IMR-90 (cell line): ENCODE measurements at regions not wholly inside any gene's neighbourhood (a gene's known extent, or its start where the extent isn't known, plus 50 kb on each side); places are given as distances from the start of the nearest gene placed in this dataset.

Experiments
- ATAC-seq: fragments of 200-7000 bp; cut with Tn5 transposase; 2 replicates; pipeline ENCODE4 v1.9.1; 2020; ENCODE audit warnings: low read depth, mild to moderate bottlenecking, moderate library complexity
- BruUV-seq: library from RNA; stranded (reverse); fragments of 400-500 nt; replicated peaks from 2 replicates; lab custom pipeline; 2021; lab: Mats Ljungman, UMichigan
- CTCF ChIA-PET: fragments of 300-600 bp; formaldehyde crosslinking; extraction: SDS; loops from one replicate; lab custom pipeline; 2021; ENCODE audit warnings: antibody characterized with exemption; lab: Yijun Ruan, JAX
- POLR2A ChIA-PET: fragments of 300-600 bp; sonication (Branson Sonifier 250); formaldehyde crosslinking; loops from one replicate; lab custom pipeline; 2022; ENCODE audit warnings: antibody characterized with exemption; ENCODE audit not compliant: unreplicated experiment; lab: Charles Lee
- DNase-seq: peaks from one replicate; pipeline ENCODE4 v3.0.0; 2013
- H2AFZ ChIP-seq: replicated peaks from 2 replicates; pipeline ENCODE3; 2013; ENCODE audit warnings: low read length, mild to moderate bottlenecking; ENCODE audit not compliant: poor library complexity
- H2AK5ac ChIP-seq: 2 replicates; pipeline ENCODE4 v1.6.1; 2013; ENCODE audit warnings: low read depth, low read length, inconsistent platforms
- H2AK9ac ChIP-seq: replicated peaks from 2 replicates; pipeline ENCODE3; 2013; ENCODE audit warnings: mild to moderate bottlenecking, low read depth, low read length, moderate library complexity; ENCODE audit not compliant: poor library complexity
- H2BK120ac ChIP-seq: 2 replicates; pipeline ENCODE4 v1.6.1; 2013; ENCODE audit warnings: low read depth, low read length, inconsistent platforms
- H2BK15ac ChIP-seq: 3 replicates; pipeline ENCODE4 v1.6.1; 2013; ENCODE audit warnings: low read depth, low read length, inconsistent platforms
- H2BK20ac ChIP-seq: 2 replicates; pipeline ENCODE4 v1.6.1; 2013; ENCODE audit warnings: low read depth, mild to moderate bottlenecking, inconsistent platforms, low read length, moderate library complexity
- H2BK5ac ChIP-seq: 2 replicates; pipeline ENCODE4 v1.6.1; 2013; ENCODE audit warnings: mild to moderate bottlenecking, low read depth, low read length, inconsistent platforms; ENCODE audit not compliant: poor library complexity, severe bottlenecking
- H3K14ac ChIP-seq: replicated peaks from 2 replicates; pipeline ENCODE4 v1.6.1; 2013; ENCODE audit warnings: low read depth, low read length, inconsistent platforms
- H3K18ac ChIP-seq: 2 replicates; pipeline ENCODE4 v1.6.1; 2013; ENCODE audit warnings: low read depth, low read length, control low read depth
- H3K23ac ChIP-seq: 2 replicates; pipeline ENCODE4 v1.6.1; 2013; ENCODE audit warnings: low read depth, low read length, inconsistent platforms
- H3K27ac ChIP-seq: 2 replicates; pipeline ENCODE4 v1.5.1; 2013; ENCODE audit warnings: mild to moderate bottlenecking, control low read depth, low read length; ENCODE audit not compliant: insufficient read depth
- H3K27me3 ChIP-seq: 2 replicates; pipeline ENCODE4 v1.6.1; 2013; ENCODE audit warnings: low read length; ENCODE audit not compliant: control insufficient read depth, insufficient read depth
- H3K36me3 ChIP-seq: 2 replicates; pipeline ENCODE4 v1.6.1; 2013; ENCODE audit warnings: low read length, mixed read lengths; ENCODE audit not compliant: control insufficient read depth, insufficient read depth
- H3K4ac ChIP-seq: 2 replicates; pipeline ENCODE4 v1.6.1; 2013; ENCODE audit warnings: low read depth, low read length, inconsistent platforms
- H3K4me1 ChIP-seq: 2 replicates; pipeline ENCODE4 v1.6.1; 2013; ENCODE audit warnings: low read length, mixed read lengths; ENCODE audit not compliant: control insufficient read depth, insufficient read depth
- H3K4me2 ChIP-seq: 2 replicates; pipeline ENCODE4 v1.6.1; 2013; ENCODE audit warnings: low read depth, mild to moderate bottlenecking, control low read depth, low read length, moderate library complexity
- H3K4me3 ChIP-seq: 2 replicates; pipeline ENCODE4 v1.5.1; 2013; ENCODE audit warnings: low read depth, mild to moderate bottlenecking, control low read depth, low read length, moderate library complexity; ENCODE audit not compliant: insufficient read depth
- H3K56ac ChIP-seq: 2 replicates; pipeline ENCODE4 v1.6.1; 2013; ENCODE audit warnings: low read length, inconsistent platforms; ENCODE audit not compliant: insufficient read depth; ENCODE audit errors: extremely low read depth
- H3K79me1 ChIP-seq, 2 experiments: 2 replicates each; pipeline ENCODE4 v1.6.1; 2013; ENCODE audit warnings: low read length in 2 of 2, inconsistent platforms in 1 of 2, low read depth in 1 of 2
- H3K9ac ChIP-seq: 2 replicates; pipeline ENCODE4 v1.6.1; 2013; ENCODE audit warnings: low read depth, low read length, control low read depth
- H3K9me1 ChIP-seq: 2 replicates; pipeline ENCODE4 v1.6.1; 2013; ENCODE audit warnings: low read length, inconsistent platforms; ENCODE audit not compliant: insufficient read depth
- H3K9me3 ChIP-seq: 2 replicates; pipeline ENCODE4 v1.6.1; 2013; ENCODE audit warnings: low read length; ENCODE audit not compliant: control insufficient read depth, insufficient read depth
- H4K20me1 ChIP-seq: 2 replicates; pipeline ENCODE4 v1.6.1; 2013; ENCODE audit warnings: low read length, inconsistent platforms; ENCODE audit not compliant: insufficient read depth
- H4K5ac ChIP-seq: 2 replicates; pipeline ENCODE4 v1.6.1; 2013; ENCODE audit warnings: mild to moderate bottlenecking, low read depth, low read length, control low read depth
- H4K8ac ChIP-seq, 2 experiments: 2 replicates each; pipeline ENCODE4 v1.6.1; 2013; ENCODE audit warnings: low read depth in 2 of 2, low read length in 2 of 2, control low read depth in 1 of 2, inconsistent platforms in 1 of 2
- H4K91ac ChIP-seq: 2 replicates; pipeline ENCODE4 v1.6.1; 2013; ENCODE audit warnings: low read depth, low read length, inconsistent platforms; ENCODE audit not compliant: insufficient read depth
- CHD1 ChIP-seq: IDR thresholded peaks from 2 replicates; pipeline ENCODE4 v1.6.1; 2012; ENCODE audit warnings: low read depth, low read length, improper control_type of control experiment
- ELK1 ChIP-seq: fragments of 150-350 bp; IDR thresholded peaks from 2 replicates; pipeline ENCODE4 v1.6.1; 2016; ENCODE audit warnings: low read depth, mild to moderate bottlenecking, low read length, moderate library complexity, borderline replicate concordance
- FOS ChIP-seq: fragments of 150-350 bp; IDR thresholded peaks from 2 replicates; pipeline ENCODE4 v1.6.1; 2016; ENCODE audit warnings: low read depth, low read length
- MAFK ChIP-seq: IDR thresholded peaks from 2 replicates; pipeline ENCODE4 v1.6.1; 2012; ENCODE audit warnings: low read depth, low read length, improper control_type of control experiment
- MAZ ChIP-seq: IDR thresholded peaks from 2 replicates; pipeline ENCODE4 v1.6.1; 2012; ENCODE audit warnings: low read depth, mild to moderate bottlenecking, low read length, improper control_type of control experiment, moderate library complexity, borderline replicate concordance
- MXI1 ChIP-seq: IDR thresholded peaks from 2 replicates; pipeline ENCODE4 v1.6.1; 2012; ENCODE audit warnings: low read depth, mild to moderate bottlenecking, low read length, moderate library complexity, borderline replicate concordance
- NFE2L2 ChIP-seq: fragments of 150-350 bp; IDR thresholded peaks from 2 replicates; pipeline ENCODE4 v1.6.1; 2016; ENCODE audit warnings: low read depth, mild to moderate bottlenecking, low read length
- POLR2A ChIP-seq: IDR thresholded peaks from 2 replicates; pipeline ENCODE4 v1.6.1; 2012; ENCODE audit warnings: mild to moderate bottlenecking, low read depth, low read length
- RAD21 ChIP-seq: IDR thresholded peaks from 2 replicates; pipeline ENCODE4 v1.6.1; 2012; ENCODE audit warnings: low read length, improper control_type of control experiment
- RCOR1 ChIP-seq: IDR thresholded peaks from 2 replicates; pipeline ENCODE4 v1.6.1; 2012; ENCODE audit warnings: mild to moderate bottlenecking, low read length, improper control_type of control experiment; ENCODE audit not compliant: insufficient replicate concordance
- SMC3 ChIP-seq: fragments of 150-350 bp; IDR thresholded peaks from 2 replicates; pipeline ENCODE4 v1.6.1; 2016; ENCODE audit warnings: low read depth, mild to moderate bottlenecking, antibody characterized with exemption, low read length, moderate library complexity
- WGBS, 2 experiments: methylation state at CpG; one replicate each; pipeline versions ENCODE4 v1.1.5 to v1.1.7; 2013; ENCODE audit warnings: missing lambda C conversion rate in 2 of 2; ENCODE audit not compliant: insufficient read length in 1 of 2; ENCODE audit errors: extremely low coverage in 2 of 2; 5-methylcytosine and 5-hydroxymethylcytosine counted together
- dilution Hi-C: fragments of 300-500 bp; cut with HindIII; formaldehyde crosslinking; loops from one replicate; pipeline ENCODE4 v1.14.3; 2018; ENCODE audit warnings: low sequenced_read_pairs; ENCODE audit not compliant: unreplicated experiment
- in situ Hi-C: fragments of 300-500 bp; cut with MboI; formaldehyde crosslinking; loops from 3 replicates; pipeline ENCODE4 v1.14.3; 2019; ENCODE audit warnings: low sequenced_read_pairs, inconsistent platforms, mixed read lengths
- intact Hi-C: fragments of 100-400 bp; cut with micrococcal nuclease; formaldehyde crosslinking; loops from 2 replicates; pipeline ENCODE4 v1.10.0; 2022

- Histone ChIP-seq H3K9ac (no peak overlapping the region), H3K18ac (no peak overlapping the region), H3K27ac (no peak overlapping the region), H2BK120ac (no peak overlapping the region), H4K8ac (no peak overlapping the region), H3K4me3 (no peak overlapping the region), H3K79me1 (peaks cover 0 to 7% of the 10 kb centered on the region in 2 experiments; a peak in 2 of 4 replicates), H2BK5ac (no peak overlapping the region), H3K23ac (no peak overlapping the region), H3K9me1 (peaks cover 18% of the 10 kb centered on the region), H3K56ac (no peak overlapping the region), H3K27me3 (no peaks in the 10 kb centered on the region), H3K36me3 (no peaks in the 10 kb centered on the region), H3K4ac (no peak overlapping the region), H2AFZ (no peak overlapping the region), H4K91ac (no peak overlapping the region), H2BK15ac (no peak overlapping the region), H4K20me1 (no peaks in the 10 kb centered on the region), H3K9me3 (no peaks in the 10 kb centered on the region; the same call in 1 of the 2 replicates), H3K4me2 (no peak overlapping the region), H3K4me1 (peaks cover 18% of the 10 kb centered on the region), H2BK20ac (no peak overlapping the region), H2AK5ac (no peak overlapping the region), H2AK9ac (no peak overlapping the region), H3K14ac (no peak overlapping the region), H4K5ac (no peak overlapping the region)
- DNase-seq (no peak), ATAC-seq (no peak)
- in situ Hi-C loops, result no loop called here
- TF ChIP-seq MXI1 (no peak), RCOR1 (no peak), MAZ (no peak), CHD1 (no peak), RAD21 (no peak), ELK1 (no peak), FOS (no peak), POLR2A (no peak), SMC3 (no peak), MAFK (no peak), NFE2L2 (no peak)
- WGBS, 2 experiments, result no CpG with 5 or more reads among the region's 2 CpGs
- POLR2A ChIA-PET, result no interaction called here
- dilution Hi-C loops, result no loop called here
- BruUV-seq, result no TSS peak
- CTCF ChIA-PET, result no interaction called here
- intact Hi-C loops, result no loop called here
Measured at GRCh38 chr5:33046091-33046490, 335.0 kb downstream of the NPR3 start.
